K562 (cell line): ENCODE measurements at regions not wholly inside any gene's neighbourhood (a gene's known extent, or its start where the extent isn't known, plus 50 kb on each side); places are given as distances from the start of the nearest gene placed in this dataset.

ENCODE experiments used
- ATAC-seq: fragments of 200-7000 bp; cut with Tn5 transposase; 3 replicates; pipeline ENCODE4 v1.9.1; 2020; ENCODE audit warnings: moderate library complexity
- BruUV-seq: library from RNA; stranded (reverse); fragments of 400-500 nt; replicated peaks from 2 replicates; lab custom pipeline; 2021; lab: Mats Ljungman, UMichigan
- CTCF ChIA-PET: fragments of 300-600 bp; formaldehyde crosslinking; extraction: SDS; loops from one replicate; lab custom pipeline; 2021; ENCODE audit warnings: low intra/inter-chr PET ratio; lab: Yijun Ruan, JAX
- POLR2A ChIA-PET: fragments of 300-600, 350-650 bp; sonication (Branson Sonifier 250); formaldehyde crosslinking; extraction: SDS; loops from one replicate; lab custom pipeline; 2021; ENCODE audit warnings: antibody characterized with exemption, inconsistent platforms; lab: Yijun Ruan, JAX
- DNase-seq, 4 experiments: peaks; one replicate each; pipeline versions ENCODE4 v3.0.0 to v3.0.0-alpha.2; 2011 to 2018; ENCODE audit warnings: low spot score in 3 of 4, mixed read lengths in 3 of 4; ENCODE audit errors: extremely low read depth in 1 of 4
- FAIRE-seq: peaks from 2 replicates; lab custom pipeline; 2011; peaks lifted over from hg19 to GRCh38; lab: Jason Lieb, UNC
- H2AFZ ChIP-seq: 2 replicates; pipeline ENCODE4 v1.6.0; 2011; ENCODE audit warnings: low read depth, low read length, control low read depth, inconsistent platforms
- H3K27ac ChIP-seq: fragments of 200-600 bp; 3 replicates; pipeline ENCODE4 v1.8.0; 2011; ENCODE audit warnings: low read depth, mild to moderate bottlenecking, control low read depth, inconsistent platforms, low read length, moderate library complexity, mixed read lengths; ENCODE audit errors: extremely low read depth
- H3K27me3 ChIP-seq, 2 experiments: fragments of 300-600 bp in 1 of 2; 2 replicates in 1 of 2; 3 replicates in 1 of 2; pipeline versions ENCODE4 v1.6.0 to v1.8.0; 2011; ENCODE audit warnings: inconsistent platforms in 2 of 2, low read length in 2 of 2, mild to moderate bottlenecking in 1 of 2, mixed read lengths in 1 of 2, moderate library complexity in 1 of 2; ENCODE audit not compliant: control insufficient read depth in 2 of 2, insufficient read depth in 2 of 2
- H3K36me3 ChIP-seq: fragments of 300-600 bp; 3 replicates; pipeline ENCODE4 v1.8.0; 2011; ENCODE audit warnings: mild to moderate bottlenecking, low read length, inconsistent platforms; ENCODE audit not compliant: control insufficient read depth, insufficient read depth
- H3K4me1 ChIP-seq, 2 experiments: fragments of 200-600 bp in 1 of 2; replicated peaks in 1 of 2; 2 replicates in 1 of 2; 3 replicates in 1 of 2; pipeline versions ENCODE4 v1.5.1 to v1.8.0; 2011; ENCODE audit warnings: inconsistent platforms in 2 of 2, low read length in 2 of 2, mild to moderate bottlenecking in 1 of 2, mixed read lengths in 1 of 2, moderate library complexity in 1 of 2; ENCODE audit not compliant: control insufficient read depth in 2 of 2, insufficient read depth in 2 of 2
- H3K4me2 ChIP-seq: 2 replicates; pipeline ENCODE4 v1.6.1; 2011; ENCODE audit warnings: low read length, control low read depth, inconsistent platforms, mixed read lengths; ENCODE audit not compliant: insufficient read depth
- H3K4me3 ChIP-seq: fragments of 200-600 bp; sonication (generic), shearing (Covaris generic); 2 replicates; pipeline ENCODE4 v1.5.1; 2016; ENCODE audit warnings: control low read depth, inconsistent platforms
- H3K79me2 ChIP-seq: fragments of 200-600 bp; 3 replicates; pipeline ENCODE4 v1.8.0; 2011; ENCODE audit warnings: low read length, inconsistent platforms; ENCODE audit not compliant: control insufficient read depth, insufficient read depth
- H3K9ac ChIP-seq, 2 experiments: 2 replicates each; pipeline versions ENCODE4 v1.6.0 to v1.6.1; 2011; ENCODE audit warnings: low read depth in 2 of 2, low read length in 2 of 2, control low read depth in 1 of 2, inconsistent platforms in 1 of 2, mild to moderate bottlenecking in 1 of 2, mixed read lengths in 1 of 2; ENCODE audit not compliant: insufficient read depth in 1 of 2
- H3K9me1 ChIP-seq: one replicate; pipeline ENCODE4 v1.6.0; 2011; ENCODE audit warnings: inconsistent platforms, mild to moderate bottlenecking, low read length, moderate library complexity; ENCODE audit not compliant: control insufficient read depth, insufficient read depth
- H3K9me3 ChIP-seq: replicated peaks from 2 replicates; pipeline ENCODE4 v1.5.1; 2011; ENCODE audit warnings: low read depth, low read length, inconsistent platforms; ENCODE audit not compliant: control insufficient read depth, insufficient read depth
- H4K20me1 ChIP-seq: replicated peaks from 2 replicates; pipeline ENCODE4 v1.6.1; 2011; ENCODE audit warnings: low read length, inconsistent platforms, mixed read lengths; ENCODE audit not compliant: control insufficient read depth, insufficient read depth
- ARID3A ChIP-seq: IDR thresholded peaks from 2 replicates; pipeline ENCODE4 v1.6.1; 2012; ENCODE audit warnings: low read depth, low read length, improper control_type of control experiment, borderline replicate concordance
- E2F3 ChIP-seq: fragments of 250-450 bp; sonication (Bioruptor Pico); IDR thresholded peaks from 2 replicates; pipeline ENCODE4 v1.4.0; 2020; ENCODE audit warnings: mild to moderate bottlenecking
- FOXO4 ChIP-seq: fragments of 450-650 bp; formaldehyde crosslinking; IDR thresholded peaks from 2 replicates; pipeline ENCODE4 v1.4.0; 2020; ENCODE audit warnings: mild to moderate bottlenecking, moderate library complexity
- GATAD2A ChIP-seq: fragments of 450-650 bp; IDR thresholded peaks from 2 replicates; pipeline ENCODE4 v1.6.1; 2017
- HDAC8 ChIP-seq: fragments of 450-650 bp; IDR thresholded peaks from 2 replicates; pipeline ENCODE4 v1.6.1; 2016; ENCODE audit warnings: mild to moderate bottlenecking, missing genetic modification characterization, moderate library complexity, missing compliant biosample characterization
- IFI16 ChIP-seq: fragments of 250-450 bp; sonication (Bioruptor Pico); IDR thresholded peaks from 2 replicates; pipeline ENCODE4 v2.1.2; 2022; ENCODE audit warnings: mild to moderate bottlenecking, inconsistent platforms
- MLX ChIP-seq, 2 experiments: fragments of 450-650 bp in 1 of 2; sonication (generic) in 1 of 2; formaldehyde crosslinking; conservative IDR thresholded peaks; 2 replicates each; pipeline versions ENCODE4 v1.4.0 to v1.8.1; 2020 to 2022; ENCODE audit warnings: mild to moderate bottlenecking in 1 of 2, missing genetic modification reagents in 1 of 2
- NUFIP1 ChIP-seq: fragments of 450-650 bp; IDR thresholded peaks from 2 replicates; pipeline ENCODE4 v1.6.1; 2018; ENCODE audit not compliant: partially characterized antibody
- PATZ1 ChIP-seq: fragments of 250-450 bp; sonication (Bioruptor Pico); IDR thresholded peaks from 2 replicates; pipeline ENCODE4 v1.5.0; 2020; ENCODE audit warnings: mild to moderate bottlenecking, borderline replicate concordance
- PPARD ChIP-seq: fragments of 250-450 bp; sonication (Bioruptor Pico); IDR thresholded peaks from 2 replicates; pipeline ENCODE4 v1.8.0; 2022; ENCODE audit warnings: inconsistent platforms, mild to moderate bottlenecking, moderate library complexity
- TARDBP ChIP-seq: fragments of 450-650 bp; IDR thresholded peaks from 2 replicates; pipeline ENCODE4 v1.6.1; 2016
- THRAP3 ChIP-seq: fragments of 450-650 bp; IDR thresholded peaks from 2 replicates; pipeline ENCODE4 v1.6.1; 2016; ENCODE audit warnings: mild to moderate bottlenecking, inconsistent platforms, borderline replicate concordance
- ZBTB17 ChIP-seq: fragments of 450-650 bp; formaldehyde crosslinking; IDR thresholded peaks from 2 replicates; pipeline ENCODE4 v1.4.0; 2020; ENCODE audit warnings: mild to moderate bottlenecking
- ZBTB5 ChIP-seq: fragments of 450-650 bp; IDR thresholded peaks from 2 replicates; pipeline ENCODE4 v1.6.1; 2017; ENCODE audit warnings: antibody characterized with exemption
- ZNF140 ChIP-seq: fragments of 250-450 bp; sonication (Bioruptor Pico); IDR thresholded peaks from 2 replicates; pipeline ENCODE4 v1.8.0; 2021; ENCODE audit warnings: moderate library complexity, mild to moderate bottlenecking, inconsistent platforms
- ZNF224 ChIP-seq: sonication (generic); formaldehyde crosslinking; IDR thresholded peaks from 2 replicates; pipeline ENCODE4 v1.8.0; 2022; ENCODE audit warnings: mild to moderate bottlenecking, missing genetic modification reagents
- ZNF253 ChIP-seq: fragments of 250-450 bp; sonication (Bioruptor Pico); conservative IDR thresholded peaks from 2 replicates; pipeline ENCODE4 v1.6.1; 2021; ENCODE audit warnings: mild to moderate bottlenecking
- WGBS: fragments of 100-300 bp; shearing (Covaris generic); methylation state at CpG from one replicate; pipeline ENCODE4 v1.1.6; 2016; ENCODE audit warnings: low coverage, mixed read lengths; ENCODE audit not compliant: insufficient coverage; ENCODE audit errors: missing lambda C conversion rate; 5-methylcytosine and 5-hydroxymethylcytosine counted together
- in situ Hi-C: fragments of 300-500 bp; cut with MboI; formaldehyde crosslinking; loops from 4 replicates; pipeline ENCODE4 v1.15.0; 2018; ENCODE audit warnings: inconsistent platforms, mixed read lengths
- intact Hi-C: fragments of 100-400 bp; cut with micrococcal nuclease; formaldehyde crosslinking; loops from 2 replicates; pipeline ENCODE4 v1.14.2; 2022

GRCh38 chr12:59408431-59408830 is 187.4 kb upstream of the SLC16A7 start:
- H4K20me1 ChIP-seq, result no peaks in the 10 kb centered on the region
- ATAC-seq, result no peak
- H3K9ac ChIP-seq, result no peak overlapping the region
- H2AFZ ChIP-seq, result no peak overlapping the region
- WGBS, result 0% methylated on average over 1 of the region's 1 CpG
- no peaks in the 10 kb centered on the region for H3K4me1 ChIP-seq
- no peak overlapping the region for H3K4me3 ChIP-seq
- no peaks in the 10 kb centered on the region for H3K36me3 ChIP-seq
- in situ Hi-C loops (no loop called here), intact Hi-C loops (no loop called here)
- no TSS peak for BruUV-seq
- no peaks in the 10 kb centered on the region for H3K27me3 ChIP-seq
- ChIA-PET CTCF (no interaction called here), POLR2A (no interaction called here)
- DNase-seq, result no peak
- H3K79me2 ChIP-seq, result no peaks in the 10 kb centered on the region
- H3K4me2 ChIP-seq, result no peak overlapping the region
- H3K9me3 ChIP-seq, result no peaks in the 10 kb centered on the region
- no peak for FAIRE-seq
- H3K27ac ChIP-seq, result no peak overlapping the region
- no peaks in the 10 kb centered on the region for H3K9me1 ChIP-seq
- TF ChIP-seq ZNF140 (CRISPR knock-in tag), result no peak
- no peak for TF ChIP-seq IFI16 (CRISPR knock-in tag)
- TF ChIP-seq E2F3 (CRISPR knock-in tag), result no peak
- TF ChIP-seq PPARD (CRISPR knock-in tag), result no peak
- no peak for TF ChIP-seq HDAC8 (tag)
- no peak for TF ChIP-seq PATZ1 (CRISPR knock-in tag)
- no peak for TF ChIP-seq ZBTB17 (CRISPR knock-in tag)
- no peak for TF ChIP-seq ZNF253
- no peak for TF ChIP-seq GATAD2A
- TF ChIP-seq ARID3A, result no peak
- TF ChIP-seq MLX (CRISPR knock-in tag; conservative IDR thresholded peaks at IDR 0.05), result no peak
- TF ChIP-seq FOXO4 (CRISPR knock-in tag), result no peak
- TF ChIP-seq TARDBP, result no peak
- no peak for TF ChIP-seq THRAP3
- no peak for TF ChIP-seq NUFIP1
- TF ChIP-seq ZNF224 (CRISPR knock-in tag), result no peak
- no peak for TF ChIP-seq ZBTB5
